NCI-H69 (cell line): ENCODE measurements at regions not wholly inside any gene's neighbourhood (a gene's known extent, or its start where the extent isn't known, plus 50 kb on each side); places are given as distances from the start of the nearest gene placed in this dataset.

ENCODE experiments used
- DNase-seq: peaks from one replicate; lab custom pipeline; 2025; lab: John Stamatoyannopoulos, UW

GRCh38 chr3:110530902-110531301 lies 540.7 kb upstream of the NECTIN3 start:
- no peak for DNase-seq

- no peak for DNase-seq
Observed at GRCh38 chr3:110533089-110533488, 538.5 kb upstream of the NECTIN3 start.

DNA sequence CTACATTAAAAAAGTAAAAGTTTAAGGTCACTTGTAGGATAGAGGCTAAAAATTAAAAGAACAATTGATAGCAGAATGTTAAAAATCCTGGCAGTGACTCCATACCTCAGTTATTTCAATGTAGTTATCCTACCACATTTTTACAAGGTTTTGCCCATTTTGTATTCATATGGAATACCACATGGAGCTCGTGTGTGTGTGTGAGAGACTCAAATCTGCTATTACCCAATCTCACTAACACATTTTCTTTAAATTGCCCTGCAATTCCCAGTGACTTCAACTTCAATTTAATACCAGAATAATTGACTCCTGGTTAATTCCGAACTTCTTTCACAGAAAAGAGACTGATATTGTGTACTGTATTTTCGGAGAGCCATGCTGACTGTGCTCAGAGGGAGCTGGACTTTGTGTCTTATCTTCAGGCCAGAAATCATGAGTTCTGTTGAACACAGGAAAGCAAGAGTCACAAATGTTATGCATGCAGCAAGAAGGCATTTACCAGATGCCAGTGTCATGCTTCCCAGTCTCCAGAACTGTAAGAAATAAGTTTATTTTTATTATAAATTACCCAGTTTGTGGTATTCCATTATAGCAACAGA lies 529.0 kb upstream of the NECTIN3 start:
- DNase-seq, result no peak

DNA sequence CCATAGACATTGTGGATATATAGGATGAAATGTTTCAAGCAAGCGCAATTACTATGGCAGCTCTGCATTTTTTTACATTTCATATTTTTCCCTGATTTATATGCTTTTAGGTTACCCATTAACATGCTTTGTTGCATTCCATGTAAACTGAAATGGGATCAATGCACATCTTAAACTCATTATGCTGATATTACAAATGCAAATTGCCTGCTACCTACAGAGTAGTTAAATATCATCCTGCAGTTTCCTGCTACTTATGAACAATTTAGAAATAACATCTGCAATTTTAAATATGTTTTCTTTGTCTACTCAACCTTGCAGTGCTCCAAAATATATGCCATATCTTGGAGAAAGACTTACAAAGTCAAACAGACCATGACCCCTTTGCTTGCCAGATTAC lies 526.9 kb upstream of the NECTIN3 start:
- DNase-seq, result peak; percentile 68

- DNase-seq, result no peak
Observed at GRCh38 chr3:110550511-110550910, 521.1 kb upstream of the NECTIN3 start.

- DNase-seq, result no peak
Observed at GRCh38 chr3:110562621-110563020, 509.0 kb upstream of the NECTIN3 start.

DNA sequence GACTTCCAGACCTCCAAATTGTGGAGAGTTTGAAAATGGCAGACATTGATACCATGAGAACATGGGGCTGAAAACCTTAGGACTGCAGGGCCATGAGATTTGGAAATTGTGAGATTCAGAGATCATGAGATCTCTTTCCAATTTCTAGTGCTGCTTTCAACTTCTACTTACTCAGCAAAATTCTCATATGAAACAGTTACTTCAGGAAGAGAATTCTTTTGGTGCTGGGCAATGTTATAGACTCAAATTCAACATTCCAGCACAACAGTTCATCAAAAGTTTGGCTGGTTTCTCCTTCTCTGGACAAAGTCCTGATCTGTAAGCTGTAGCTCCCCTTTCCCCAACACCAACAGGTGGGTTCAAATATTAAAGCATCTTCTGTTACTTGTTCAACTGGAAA lies 506.9 kb upstream of the NECTIN3 start:
- DNase-seq, result no peak

GRCh38 chr3:110567029-110567428 lies 504.6 kb upstream of the NECTIN3 start:
- DNase-seq, result no peak

- DNase-seq, result no peak
Observed at GRCh38 chr3:110568246-110568645, 503.4 kb upstream of the NECTIN3 start.

GRCh38 chr3:110569073-110569472 lies 502.5 kb upstream of the NECTIN3 start:
- DNase-seq, result no peak

DNA sequence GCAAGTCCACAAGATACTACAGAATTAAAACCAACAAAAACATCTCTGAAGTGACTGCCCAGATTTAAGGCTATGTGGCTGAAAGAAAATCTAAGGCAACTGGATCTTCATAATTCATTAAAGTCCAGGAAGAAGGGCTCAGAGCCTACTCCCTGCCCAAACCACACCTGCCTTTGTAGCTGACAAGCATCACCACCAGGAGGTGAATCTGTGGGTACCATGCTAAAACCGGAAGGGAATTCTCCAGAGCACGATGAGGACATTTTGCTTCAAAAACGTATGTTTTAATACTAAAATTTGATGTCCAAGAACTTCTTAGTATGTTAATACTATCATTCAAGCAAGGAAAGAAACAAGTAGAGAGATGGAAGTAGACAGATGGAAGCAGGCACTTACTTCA lies 495.9 kb upstream of the NECTIN3 start:
- DNase-seq, result peak; percentile 5

GRCh38 chr3:110576960-110577359 lies 494.7 kb upstream of the NECTIN3 start:
- DNase-seq, result peak; percentile 80

GRCh38 chr3:110577854-110578253 lies 493.8 kb upstream of the NECTIN3 start:
- DNase-seq, result no peak

- peak; percentile 63 for DNase-seq
Observed at GRCh38 chr3:110579840-110580550, 491.6 kb upstream of the NECTIN3 start.

DNA sequence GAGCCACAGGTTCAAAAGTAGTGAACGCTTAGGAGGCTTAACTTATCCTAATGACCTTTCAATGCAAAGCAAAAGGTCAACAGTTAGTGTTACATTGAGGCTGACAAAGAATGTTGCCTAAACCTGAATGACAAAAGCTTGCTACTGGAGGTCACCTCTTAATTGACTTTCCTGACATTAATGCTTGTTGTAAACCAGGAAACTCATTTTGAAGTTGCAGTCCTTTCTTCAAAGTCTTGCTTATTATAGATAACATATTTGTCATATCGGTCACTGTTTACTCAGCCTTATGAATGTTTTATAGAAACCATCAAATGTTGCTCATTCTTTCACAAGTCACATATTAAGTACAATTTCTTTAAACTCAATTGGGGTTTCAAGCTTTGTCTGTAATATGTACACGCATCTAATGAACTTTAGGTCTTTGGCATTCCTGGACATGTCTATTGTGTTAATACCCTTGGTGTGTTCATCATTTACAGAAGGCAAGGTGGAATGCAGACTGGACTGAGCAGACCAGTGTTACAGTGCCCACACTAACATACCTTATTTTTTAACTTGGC lies 488.2 kb upstream of the NECTIN3 start:
- DNase-seq, result no peak

DNA sequence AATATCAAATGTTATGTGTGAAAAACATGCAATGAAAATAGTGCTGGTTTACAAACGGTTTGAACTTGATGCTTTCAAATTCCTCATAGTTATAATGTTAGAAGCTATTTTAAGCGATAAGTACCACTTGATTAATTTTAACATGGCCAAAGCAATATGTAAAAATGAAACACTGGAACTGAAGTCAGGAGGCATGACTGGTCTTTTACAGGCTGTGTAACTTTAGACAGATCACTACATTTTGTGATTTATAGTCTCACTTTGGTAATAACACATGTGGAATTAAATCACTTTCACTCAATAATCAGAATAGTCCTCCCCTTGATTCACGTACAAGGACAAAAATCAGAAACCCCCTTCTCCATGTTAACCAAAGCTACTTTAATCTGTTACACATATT lies 482.7 kb upstream of the NECTIN3 start:
- no peak for DNase-seq

DNA sequence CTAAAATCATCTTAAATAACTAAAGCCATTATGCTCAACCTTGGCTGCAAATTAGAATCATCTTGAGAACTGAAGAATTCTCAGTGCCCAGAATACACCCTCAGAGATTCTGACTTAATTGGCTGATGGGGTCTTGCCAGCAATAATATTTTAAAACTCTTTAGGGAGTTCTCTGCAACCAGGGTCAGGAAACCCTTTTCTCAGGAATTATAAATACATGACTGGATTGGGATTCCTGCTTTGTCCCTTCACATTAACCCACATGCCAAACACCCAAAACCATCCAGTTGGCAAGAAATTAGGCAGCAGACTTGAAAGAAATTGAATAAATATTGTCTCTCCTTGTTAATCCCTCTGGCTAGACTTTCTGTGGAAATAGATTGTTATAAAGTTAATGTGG lies 482.3 kb upstream of the NECTIN3 start:
- DNase-seq, result no peak

DNA sequence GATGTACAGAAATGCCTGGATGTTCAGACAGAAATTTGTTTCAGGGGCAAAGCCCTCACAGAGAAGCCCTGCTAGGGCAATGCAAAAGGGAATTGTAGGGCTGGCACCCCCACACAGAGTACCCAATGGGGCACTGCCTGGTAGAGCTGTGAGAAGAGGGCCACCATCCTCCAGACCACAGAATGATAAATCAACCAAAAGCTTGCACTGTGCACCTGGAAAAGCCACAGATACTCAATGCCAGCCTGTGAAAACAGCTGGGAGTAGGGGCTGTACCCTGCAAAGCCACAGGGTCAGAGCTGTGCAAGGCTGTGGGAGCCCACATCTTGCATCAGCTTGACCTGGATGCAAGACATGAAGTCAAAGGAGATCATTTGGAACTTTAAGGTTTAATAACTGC lies 477.9 kb upstream of the NECTIN3 start:
- no peak for DNase-seq

- no peak for DNase-seq
Observed at GRCh38 chr3:110598847-110599490, 472.6 kb upstream of the NECTIN3 start.

GRCh38 chr3:110608566-110608965 lies 463.1 kb upstream of the NECTIN3 start:
- DNase-seq, result no peak

DNA sequence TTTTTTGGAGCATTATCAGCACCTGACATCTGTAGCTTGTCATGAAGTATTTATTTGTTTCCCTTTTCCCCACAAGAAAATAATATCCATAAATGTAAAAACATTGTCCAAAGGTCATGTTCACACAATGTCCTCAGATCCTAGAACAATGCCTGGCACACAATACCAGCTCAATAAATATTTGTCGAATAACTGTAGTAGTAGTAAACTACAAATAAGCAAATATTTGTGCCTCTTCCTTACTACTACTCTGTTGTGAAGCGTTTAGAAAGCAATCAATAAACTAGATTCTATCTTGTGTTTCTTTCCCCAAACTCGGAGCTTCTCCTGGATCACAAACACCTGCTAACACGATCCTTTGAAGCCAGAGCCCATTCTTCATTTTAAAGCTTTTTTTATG lies 459.6 kb upstream of the NECTIN3 start:
- no peak for DNase-seq

- no peak for DNase-seq
Observed at GRCh38 chr3:110614186-110614585, 457.4 kb upstream of the NECTIN3 start.

DNA sequence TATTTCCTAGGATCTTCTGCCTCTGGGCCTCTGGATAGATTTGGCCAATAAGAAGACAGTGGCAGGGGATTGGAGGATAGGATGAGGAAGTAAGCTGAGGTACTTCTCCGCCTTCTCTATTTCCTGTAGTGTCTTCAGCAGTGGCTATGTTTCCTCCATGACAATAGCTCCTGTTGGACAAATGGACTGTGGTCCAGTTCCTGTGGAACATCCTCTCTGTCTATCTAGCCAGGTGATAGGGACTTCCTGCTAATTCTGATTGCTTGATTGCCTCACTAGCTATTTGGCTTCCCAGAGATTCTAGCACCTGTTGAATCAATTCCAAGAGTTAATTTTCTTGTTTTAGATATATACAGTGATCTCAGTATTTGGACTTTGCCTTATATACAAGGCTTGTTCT lies 456.2 kb upstream of the NECTIN3 start:
- no peak for DNase-seq
